Kidney (tissue), 13 donors: ENCODE measurements at regions not wholly inside any gene's neighbourhood (a gene's known extent, or its start where the extent isn't known, plus 50 kb on each side); places are given as distances from the start of the nearest gene placed in this dataset.

Experiments used
- DNase-seq, 5 donors: peaks; one replicate each; pipeline ENCODE4 v3.0.0-alpha.2; 2013 to 2020
- FAIRE-seq: peaks from 2 replicates; lab custom pipeline; 2012; peaks lifted over from hg19 to GRCh38; lab: Jason Lieb, UNC
- H3K27ac ChIP-seq, 2 donors: one replicate each; pipeline ENCODE4 v1.7.0; 2013; ENCODE audit warnings: low read depth in 2 of 2, low read length in 2 of 2, inconsistent platforms in 1 of 2
- H3K27me3 ChIP-seq: one replicate; pipeline ENCODE4 v1.7.1; 2013; ENCODE audit warnings: low read length, inconsistent platforms; ENCODE audit not compliant: control insufficient read depth, insufficient read depth
- H3K36me3 ChIP-seq, 3 donors: one replicate each; pipeline versions ENCODE4 v1.7.0 to v1.7.1; 2013; ENCODE audit warnings: low read length in 3 of 3, control low read depth in 1 of 3, inconsistent platforms in 1 of 3; ENCODE audit not compliant: insufficient read depth in 3 of 3, control insufficient read depth in 2 of 3
- H3K4me1 ChIP-seq, 3 donors: one replicate each; pipeline versions ENCODE4 v1.7.0 to v1.7.1; 2013; ENCODE audit warnings: low read length in 3 of 3, inconsistent platforms in 1 of 3, low read depth in 1 of 3; ENCODE audit not compliant: control insufficient read depth in 2 of 3, insufficient read depth in 2 of 3
- H3K4me3 ChIP-seq, 3 donors: one replicate each; pipeline versions ENCODE4 v1.7.0 to v1.8.1; 2013; ENCODE audit warnings: low read length in 3 of 3, control low read depth in 1 of 3, inconsistent platforms in 1 of 3
- H3K9ac ChIP-seq, 3 donors: one replicate each; pipeline versions ENCODE4 v1.7.0 to v1.7.1; 2013; ENCODE audit warnings: low read length in 3 of 3, control low read depth in 1 of 3, inconsistent platforms in 1 of 3
- H3K9me3 ChIP-seq, 3 donors: one replicate each; pipeline versions ENCODE4 v1.7.0 to v1.7.1; 2013; ENCODE audit warnings: low read length in 3 of 3, control low read depth in 1 of 3, inconsistent platforms in 1 of 3; ENCODE audit not compliant: control insufficient read depth in 2 of 3, insufficient read depth in 1 of 3
- intact Hi-C: fragments of 100-400 bp; cut with DNase I; formaldehyde crosslinking; loops from one replicate; pipeline ENCODE4 v1.11.1; 2022
- TF ChIP-seq, protein P1 (sequence below): IDR thresholded peaks from 3 replicates; pipeline ENCODE4 v1.5.1; 2012; ENCODE audit warnings: mild to moderate bottlenecking, moderate library complexity, borderline replicate concordance; ENCODE audit not compliant: insufficient read depth; ENCODE audit errors: extremely low read depth
- donor health status: control.
- donor health status: control.
- donor health status: control.
- donor health status: control.
- donor health status: control.
- donor health status: DM: yes; HTN: yes; CAD: no.
- donor health status: Normal renal cell carcinoma (clear cell type).

DNA sequence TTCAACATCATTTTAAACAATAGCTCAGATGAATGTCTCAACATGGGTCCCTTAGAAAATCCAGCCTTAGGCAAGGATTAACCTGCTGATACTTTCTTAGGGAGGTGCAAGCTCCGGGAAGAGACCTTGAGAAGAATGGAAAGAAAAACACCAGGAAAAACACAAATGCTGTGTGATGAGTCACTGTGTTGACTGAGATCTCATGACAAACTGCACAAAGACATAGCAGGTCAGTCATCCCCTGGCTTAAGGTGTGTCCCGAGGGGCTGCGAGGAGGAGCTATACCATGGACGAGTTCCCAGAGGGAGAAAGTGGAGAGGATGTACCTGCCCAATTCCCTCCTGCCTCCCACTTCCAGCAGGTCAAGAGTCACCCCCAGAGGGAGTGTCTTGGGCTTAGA, 98.0 kb downstream of the TEX36 start:
- Histone ChIP-seq H3K4me3 (no peak overlapping the region), H3K27ac (no peak overlapping the region), H3K27me3 (no peaks in the 10 kb centered on the region), H3K9ac (no peak overlapping the region), H3K4me1 (no peaks in the 10 kb centered on the region), H3K36me3 (no peaks in the 10 kb centered on the region), H3K9me3 (no peaks in the 10 kb centered on the region)
- TF ChIP-seq, protein P1, sequence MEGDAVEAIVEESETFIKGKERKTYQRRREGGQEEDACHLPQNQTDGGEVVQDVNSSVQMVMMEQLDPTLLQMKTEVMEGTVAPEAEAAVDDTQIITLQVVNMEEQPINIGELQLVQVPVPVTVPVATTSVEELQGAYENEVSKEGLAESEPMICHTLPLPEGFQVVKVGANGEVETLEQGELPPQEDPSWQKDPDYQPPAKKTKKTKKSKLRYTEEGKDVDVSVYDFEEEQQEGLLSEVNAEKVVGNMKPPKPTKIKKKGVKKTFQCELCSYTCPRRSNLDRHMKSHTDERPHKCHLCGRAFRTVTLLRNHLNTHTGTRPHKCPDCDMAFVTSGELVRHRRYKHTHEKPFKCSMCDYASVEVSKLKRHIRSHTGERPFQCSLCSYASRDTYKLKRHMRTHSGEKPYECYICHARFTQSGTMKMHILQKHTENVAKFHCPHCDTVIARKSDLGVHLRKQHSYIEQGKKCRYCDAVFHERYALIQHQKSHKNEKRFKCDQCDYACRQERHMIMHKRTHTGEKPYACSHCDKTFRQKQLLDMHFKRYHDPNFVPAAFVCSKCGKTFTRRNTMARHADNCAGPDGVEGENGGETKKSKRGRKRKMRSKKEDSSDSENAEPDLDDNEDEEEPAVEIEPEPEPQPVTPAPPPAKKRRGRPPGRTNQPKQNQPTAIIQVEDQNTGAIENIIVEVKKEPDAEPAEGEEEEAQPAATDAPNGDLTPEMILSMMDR: no peak
- intact Hi-C loops: no loop called here
- no peak for FAIRE-seq
- DNase-seq: no peak

DNA sequence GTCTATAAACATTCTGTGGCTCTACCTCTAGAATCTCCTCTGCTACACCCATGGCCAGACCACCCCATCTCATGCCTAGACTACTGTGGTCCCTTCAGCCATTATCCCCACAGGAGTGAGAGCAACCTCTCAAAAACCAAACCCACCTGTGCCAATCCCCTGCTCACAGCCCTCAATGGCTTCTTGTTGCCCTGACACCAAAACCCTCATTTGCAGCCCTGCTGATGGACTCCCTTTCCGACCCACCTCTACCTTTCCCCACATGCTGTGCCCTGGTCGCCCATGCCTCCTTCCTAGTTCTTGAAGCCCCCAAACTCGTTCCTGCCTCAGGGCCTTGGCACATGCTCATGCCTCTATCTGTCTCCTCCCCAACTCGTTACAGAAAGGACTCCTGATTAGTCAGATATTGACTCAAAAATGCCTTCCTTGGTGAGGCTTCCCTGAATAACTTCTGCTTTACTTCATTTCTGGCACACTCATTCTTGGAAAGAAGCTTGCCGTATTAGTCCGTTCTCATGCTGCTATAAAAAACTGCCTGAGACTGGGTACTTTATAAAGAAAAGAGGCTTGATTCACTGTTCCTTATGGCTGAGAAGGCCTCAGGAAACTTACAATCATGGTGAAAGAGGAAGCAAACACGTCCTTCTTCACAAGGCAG, 104.2 kb downstream of the TEX36 start:
- TF ChIP-seq, protein P1: no peak
- H3K4me1 ChIP-seq: no peaks in the 10 kb centered on the region
- intact Hi-C loops: no loop called here
- H3K4me3 ChIP-seq: no peak overlapping the region
- no peak for FAIRE-seq
- no peaks in the 10 kb centered on the region for H3K27me3 ChIP-seq
- no peak overlapping the region for H3K9ac ChIP-seq
- no peak overlapping the region for H3K27ac ChIP-seq
- DNase-seq: no peak
- H3K36me3 ChIP-seq: no peaks in the 10 kb centered on the region
- H3K9me3 ChIP-seq: no peaks in the 10 kb centered on the region

DNA sequence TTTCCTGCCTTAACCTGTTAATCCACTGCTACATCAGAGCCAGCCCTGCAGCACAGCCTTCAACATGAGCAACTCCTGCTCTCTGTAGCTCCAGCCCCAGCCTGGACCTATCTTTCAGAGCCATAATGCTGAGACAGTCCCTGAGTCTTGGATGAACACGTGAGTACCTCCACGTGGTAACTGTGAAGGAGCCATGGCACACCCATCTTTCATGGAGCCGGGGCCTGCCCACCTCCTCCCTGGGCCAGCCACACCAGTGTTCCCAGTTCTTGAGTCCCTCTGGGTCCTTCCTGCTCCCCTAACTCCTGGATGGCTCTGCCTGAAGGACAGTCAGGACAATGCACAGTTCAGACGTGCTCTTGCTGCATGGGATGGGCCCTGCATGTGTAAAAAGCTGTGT, 107.1 kb downstream of the TEX36 start:
- intact Hi-C loops: no loop called here
- Histone ChIP-seq H3K9ac (no peak overlapping the region), H3K9me3 (no peaks in the 10 kb centered on the region), H3K4me1 (no peaks in the 10 kb centered on the region), H3K27ac (no peak overlapping the region), H3K27me3 (no peaks in the 10 kb centered on the region), H3K4me3 (no peak overlapping the region), H3K36me3 (no peaks in the 10 kb centered on the region)
- FAIRE-seq: no peak
- TF ChIP-seq, protein P1: no peak
- no peak for DNase-seq

DNA sequence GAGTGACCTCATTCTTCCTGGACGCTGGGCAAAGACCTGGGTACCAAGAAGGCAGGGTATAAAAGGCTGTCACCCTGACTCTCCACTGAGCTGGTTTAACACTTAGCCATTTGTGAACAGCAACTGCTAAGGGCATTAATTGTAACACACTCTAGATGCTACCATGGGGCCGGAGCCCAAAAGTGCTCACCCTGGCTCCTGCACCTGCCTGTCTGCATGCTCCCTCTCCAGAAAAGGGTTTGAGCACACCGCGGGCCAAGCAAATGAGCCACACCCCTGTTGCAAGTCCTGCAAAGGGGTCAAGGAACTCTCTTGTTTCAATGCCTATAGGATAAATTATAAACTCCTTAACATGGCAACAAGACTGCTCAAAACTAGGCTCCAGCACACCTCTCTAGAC, 114.8 kb downstream of the TEX36 start:
- H3K36me3 ChIP-seq: no peaks in the 10 kb centered on the region
- intact Hi-C loops: no loop called here
- H3K4me1 ChIP-seq: no peaks in the 10 kb centered on the region
- H3K27me3 ChIP-seq: no peaks in the 10 kb centered on the region
- no peak overlapping the region for H3K27ac ChIP-seq
- DNase-seq (no peak), FAIRE-seq (no peak)
- no peaks in the 10 kb centered on the region for H3K9me3 ChIP-seq
- TF ChIP-seq, protein P1: no peak
- H3K4me3 ChIP-seq: no peak overlapping the region
- no peak overlapping the region for H3K9ac ChIP-seq
